Nephron progenitor cell (in vitro differentiated cells): ENCODE measurements at regions not wholly inside any gene's neighbourhood (a gene's known extent, or its start where the extent isn't known, plus 50 kb on each side); places are given as distances from the start of the nearest gene placed in this dataset.
"Not testable (repeated sequence)": the region's sequence is repeated elsewhere in the genome, so short reads cannot be mapped to it uniquely, and the experiment has no call there.

Experiments
- DNase-seq: peaks from one replicate; pipeline ENCODE4 v3.0.0; 2021
- H3K27ac Mint-ChIP-seq: 2 replicates; pipeline ENCODE4 v1.8.0; 2021; ENCODE audit warnings: mild to moderate bottlenecking, moderate library complexity, mixed read lengths
- H3K27me3 Mint-ChIP-seq: 2 replicates; pipeline ENCODE4 v1.8.0; 2021; ENCODE audit warnings: mild to moderate bottlenecking, low read depth, mixed read lengths; ENCODE audit not compliant: poor library complexity
- H3K36me3 Mint-ChIP-seq: 2 replicates; pipeline ENCODE4 v1.8.0; 2021; ENCODE audit warnings: low read depth, mixed read lengths
- H3K4me1 Mint-ChIP-seq: 2 replicates; pipeline ENCODE4 v1.8.0; 2021; ENCODE audit warnings: mixed read lengths
- H3K4me3 Mint-ChIP-seq: 2 replicates; pipeline ENCODE4 v1.8.0; 2021; ENCODE audit warnings: mild to moderate bottlenecking, moderate library complexity, mixed read lengths
- H3K9me3 Mint-ChIP-seq: 2 replicates; pipeline ENCODE4 v1.8.0; 2021; ENCODE audit warnings: mild to moderate bottlenecking, moderate library complexity, mixed read lengths
- TF ChIP-seq, protein P1 (sequence below): fragments of 200-600 bp; sonication (generic); IDR thresholded peaks from 2 replicates; pipeline ENCODE4 v1.5.0; 2021; ENCODE audit warnings: antibody characterized with exemption

GRCh38 chr5:67548520-67549295 is 352.1 kb upstream of the CD180 start:
- DNase-seq, result no peak
- Mint-ChIP-seq H3K36me3 (peaks cover 10% of the 10 kb centered on the region), H3K27me3 (no peaks in the 10 kb centered on the region), H3K4me1 (peaks cover 35% of the 10 kb centered on the region), H3K4me3 (no peak overlapping the region), H3K9me3 (no peaks in the 10 kb centered on the region), H3K27ac (no peak overlapping the region)
- TF ChIP-seq, protein P1, sequence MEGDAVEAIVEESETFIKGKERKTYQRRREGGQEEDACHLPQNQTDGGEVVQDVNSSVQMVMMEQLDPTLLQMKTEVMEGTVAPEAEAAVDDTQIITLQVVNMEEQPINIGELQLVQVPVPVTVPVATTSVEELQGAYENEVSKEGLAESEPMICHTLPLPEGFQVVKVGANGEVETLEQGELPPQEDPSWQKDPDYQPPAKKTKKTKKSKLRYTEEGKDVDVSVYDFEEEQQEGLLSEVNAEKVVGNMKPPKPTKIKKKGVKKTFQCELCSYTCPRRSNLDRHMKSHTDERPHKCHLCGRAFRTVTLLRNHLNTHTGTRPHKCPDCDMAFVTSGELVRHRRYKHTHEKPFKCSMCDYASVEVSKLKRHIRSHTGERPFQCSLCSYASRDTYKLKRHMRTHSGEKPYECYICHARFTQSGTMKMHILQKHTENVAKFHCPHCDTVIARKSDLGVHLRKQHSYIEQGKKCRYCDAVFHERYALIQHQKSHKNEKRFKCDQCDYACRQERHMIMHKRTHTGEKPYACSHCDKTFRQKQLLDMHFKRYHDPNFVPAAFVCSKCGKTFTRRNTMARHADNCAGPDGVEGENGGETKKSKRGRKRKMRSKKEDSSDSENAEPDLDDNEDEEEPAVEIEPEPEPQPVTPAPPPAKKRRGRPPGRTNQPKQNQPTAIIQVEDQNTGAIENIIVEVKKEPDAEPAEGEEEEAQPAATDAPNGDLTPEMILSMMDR, result no peak

DNA sequence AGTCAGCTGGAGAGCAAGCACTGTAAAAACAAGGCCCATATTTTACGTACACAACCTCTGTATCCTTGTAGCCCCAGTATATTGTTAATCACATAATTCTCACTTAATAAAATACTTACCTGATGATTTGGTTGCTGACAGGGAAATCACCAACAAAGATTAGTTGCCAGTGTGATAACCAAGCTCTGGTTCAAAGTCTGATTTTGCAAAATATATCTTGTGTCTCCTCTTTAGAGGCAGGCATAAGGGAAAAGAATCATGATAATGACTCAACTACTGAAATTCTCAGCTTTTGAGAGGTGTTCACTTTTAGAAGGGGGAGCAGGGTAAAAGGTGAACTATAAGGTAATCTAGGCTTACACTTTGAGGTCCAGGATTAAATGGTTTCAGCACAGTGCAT is 351.1 kb upstream of the CD180 start:
- no peak overlapping the region for H3K27ac Mint-ChIP-seq
- TF ChIP-seq, protein P1, result no peak
- peaks cover 10% of the 10 kb centered on the region for H3K36me3 Mint-ChIP-seq
- no peak for DNase-seq
- peaks cover 29% of the 10 kb centered on the region for H3K4me1 Mint-ChIP-seq
- H3K9me3 Mint-ChIP-seq, result peaks cover 4% of the 10 kb centered on the region
- no peaks in the 10 kb centered on the region for H3K27me3 Mint-ChIP-seq
- H3K4me3 Mint-ChIP-seq, result no peak overlapping the region

GRCh38 chr5:67544942-67545341 is 348.3 kb upstream of the CD180 start:
- H3K4me3 Mint-ChIP-seq, DNase-seq, H3K27me3 Mint-ChIP-seq, H3K9me3 Mint-ChIP-seq, H3K27ac Mint-ChIP-seq: not testable (repeated sequence)
- peaks cover 28% of the 10 kb centered on the region for H3K4me1 Mint-ChIP-seq
- peaks cover 10% of the 10 kb centered on the region for H3K36me3 Mint-ChIP-seq

- Mint-ChIP-seq H3K4me3 (no peak overlapping the region), H3K4me1 (peaks cover 27% of the 10 kb centered on the region), H3K27ac (no peak overlapping the region), H3K36me3 (peaks cover 10% of the 10 kb centered on the region), H3K27me3 (no peaks in the 10 kb centered on the region), H3K9me3 (peaks cover 4% of the 10 kb centered on the region)
- TF ChIP-seq, protein P1, result no peak
- DNase-seq, result no peak
These were observed 347.2 kb upstream of the CD180 start for GRCh38 chr5:67543720-67544270.

- peaks cover 14% of the 10 kb centered on the region for H3K4me1 Mint-ChIP-seq
- peaks cover 4% of the 10 kb centered on the region for H3K9me3 Mint-ChIP-seq
- peak overlapping the region; percentile 74 for H3K27ac Mint-ChIP-seq
- no peak overlapping the region for H3K4me3 Mint-ChIP-seq
- TF ChIP-seq, protein P1, result no peak
- peaks cover 10% of the 10 kb centered on the region for H3K36me3 Mint-ChIP-seq
- DNase-seq, result no peak
- no peaks in the 10 kb centered on the region for H3K27me3 Mint-ChIP-seq
These were observed 345.9 kb upstream of the CD180 start for GRCh38 chr5:67542479-67542878.

- H3K36me3 Mint-ChIP-seq, result peaks cover 10% of the 10 kb centered on the region
- H3K27ac Mint-ChIP-seq, result peak overlapping the region; percentile 74
- no peak overlapping the region for H3K4me3 Mint-ChIP-seq
- peaks cover 11% of the 10 kb centered on the region for H3K4me1 Mint-ChIP-seq
- no peaks in the 10 kb centered on the region for H3K27me3 Mint-ChIP-seq
- H3K9me3 Mint-ChIP-seq, result peaks cover 4% of the 10 kb centered on the region
- no peak for DNase-seq
- TF ChIP-seq, protein P1, result no peak
These were observed 345.3 kb upstream of the CD180 start for GRCh38 chr5:67541875-67542274.
